Lower leg skin (tissue), 3 donors: ENCODE measurements at regions not wholly inside any gene's neighbourhood (a gene's known extent, or its start where the extent isn't known, plus 50 kb on each side); places are given as distances from the start of the nearest gene placed in this dataset.

Experiments used
- POLR2A ChIP-seq, 2 donors: fragments of 450-650 bp; IDR thresholded peaks; one replicate each; pipeline ENCODE4 v1.6.1; 2016 to 2017; ENCODE audit warnings: antibody characterized with exemption in 2 of 2, mild to moderate bottlenecking in 1 of 2, moderate library complexity in 1 of 2
- TF ChIP-seq, protein P1 (sequence below), 3 donors: fragments of 450-650 bp; IDR thresholded peaks; one replicate each; pipeline ENCODE4 v1.5.1; 2016; ENCODE audit warnings: antibody characterized with exemption in 3 of 3, mild to moderate bottlenecking in 3 of 3, moderate library complexity in 2 of 3

DNA sequence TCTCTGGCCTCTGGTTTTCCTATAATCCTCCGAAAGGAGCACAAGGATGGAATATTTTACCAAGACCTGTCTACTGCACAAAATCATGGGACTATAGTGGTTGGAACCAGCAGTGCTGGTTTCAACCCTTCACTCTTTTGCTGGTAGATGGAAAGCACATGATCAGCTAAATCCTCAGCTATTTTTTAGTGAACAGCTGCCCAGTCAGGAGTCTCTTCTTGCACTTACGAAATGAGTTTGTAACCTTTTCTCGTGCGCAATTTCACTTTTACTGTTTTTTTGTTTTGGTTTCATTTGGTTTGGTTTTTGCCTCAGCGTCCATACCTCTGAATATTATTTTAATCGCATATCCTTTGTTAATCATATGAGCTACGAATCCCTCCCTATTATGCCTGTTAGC, 418.5 kb upstream of the CPEB2 start:
- no peak for TF ChIP-seq POLR2A (IDR thresholded peaks at IDR 0.05)
- TF ChIP-seq, protein P1, sequence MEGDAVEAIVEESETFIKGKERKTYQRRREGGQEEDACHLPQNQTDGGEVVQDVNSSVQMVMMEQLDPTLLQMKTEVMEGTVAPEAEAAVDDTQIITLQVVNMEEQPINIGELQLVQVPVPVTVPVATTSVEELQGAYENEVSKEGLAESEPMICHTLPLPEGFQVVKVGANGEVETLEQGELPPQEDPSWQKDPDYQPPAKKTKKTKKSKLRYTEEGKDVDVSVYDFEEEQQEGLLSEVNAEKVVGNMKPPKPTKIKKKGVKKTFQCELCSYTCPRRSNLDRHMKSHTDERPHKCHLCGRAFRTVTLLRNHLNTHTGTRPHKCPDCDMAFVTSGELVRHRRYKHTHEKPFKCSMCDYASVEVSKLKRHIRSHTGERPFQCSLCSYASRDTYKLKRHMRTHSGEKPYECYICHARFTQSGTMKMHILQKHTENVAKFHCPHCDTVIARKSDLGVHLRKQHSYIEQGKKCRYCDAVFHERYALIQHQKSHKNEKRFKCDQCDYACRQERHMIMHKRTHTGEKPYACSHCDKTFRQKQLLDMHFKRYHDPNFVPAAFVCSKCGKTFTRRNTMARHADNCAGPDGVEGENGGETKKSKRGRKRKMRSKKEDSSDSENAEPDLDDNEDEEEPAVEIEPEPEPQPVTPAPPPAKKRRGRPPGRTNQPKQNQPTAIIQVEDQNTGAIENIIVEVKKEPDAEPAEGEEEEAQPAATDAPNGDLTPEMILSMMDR (IDR thresholded peaks at IDR 0.05) = no peak
